Retinal pigment epithelial cell (primary cell): ENCODE measurements at regions not wholly inside any gene's neighbourhood (a gene's known extent, or its start where the extent isn't known, plus 50 kb on each side); places are given as distances from the start of the nearest gene placed in this dataset.

ENCODE experiments used
- DNase-seq: peaks from one replicate; pipeline ENCODE4 v3.0.0-alpha.2; 2010; ENCODE audit warnings: low read depth
- H3K4me3 ChIP-seq: 2 replicates; pipeline ENCODE4 v1.5.1; 2011; ENCODE audit warnings: mild to moderate bottlenecking, low read length, control low read depth, moderate library complexity
- TF ChIP-seq, protein P1 (sequence below): conservative IDR thresholded peaks from 2 replicates; pipeline ENCODE4 v1.5.1; 2011; ENCODE audit warnings: low read depth, low read length, control low read depth, inconsistent platforms

DNA sequence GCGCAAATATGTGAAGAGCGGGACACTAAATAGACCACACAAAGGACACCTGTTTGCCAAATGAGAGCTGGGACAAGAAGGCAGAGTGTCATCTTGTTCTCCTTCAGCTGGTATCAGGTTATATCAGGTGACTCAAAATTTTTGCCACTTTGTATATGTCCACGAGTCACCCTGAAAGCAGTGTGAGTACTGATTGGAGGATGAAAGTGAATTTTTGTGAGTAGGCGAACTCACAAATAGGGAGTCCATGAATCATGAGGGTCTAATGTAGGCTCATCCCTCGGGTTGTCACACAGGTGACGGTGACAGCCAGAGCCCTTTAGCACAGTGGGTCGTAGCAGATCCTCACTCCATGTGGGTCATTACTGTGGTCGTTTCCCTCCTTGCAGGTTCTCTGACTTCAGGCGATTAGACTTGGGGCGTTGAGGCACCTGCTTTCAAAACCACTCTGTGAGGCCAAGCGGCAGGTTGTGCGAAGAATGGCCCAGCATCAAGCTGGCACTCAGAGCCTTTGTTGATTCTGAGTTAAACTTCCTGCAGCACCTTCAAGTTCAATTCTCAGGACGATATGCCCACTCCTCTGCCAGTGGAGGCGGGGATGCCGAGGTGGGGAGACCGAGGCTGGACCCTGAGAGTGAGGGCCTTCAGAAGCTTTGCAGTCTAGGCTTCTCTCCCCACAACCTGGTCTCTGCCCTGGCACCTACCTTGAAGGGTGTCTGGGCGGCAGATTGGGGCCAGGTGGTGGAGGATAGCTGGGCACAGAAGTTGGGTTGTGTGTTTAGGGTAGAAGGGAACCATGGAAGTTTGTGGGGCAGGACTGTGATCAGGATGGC lies 173.8 kb downstream of the SMAD6 start:
- no peak for DNase-seq
- H3K4me3 ChIP-seq, result no peak overlapping the region
- TF ChIP-seq, protein P1, sequence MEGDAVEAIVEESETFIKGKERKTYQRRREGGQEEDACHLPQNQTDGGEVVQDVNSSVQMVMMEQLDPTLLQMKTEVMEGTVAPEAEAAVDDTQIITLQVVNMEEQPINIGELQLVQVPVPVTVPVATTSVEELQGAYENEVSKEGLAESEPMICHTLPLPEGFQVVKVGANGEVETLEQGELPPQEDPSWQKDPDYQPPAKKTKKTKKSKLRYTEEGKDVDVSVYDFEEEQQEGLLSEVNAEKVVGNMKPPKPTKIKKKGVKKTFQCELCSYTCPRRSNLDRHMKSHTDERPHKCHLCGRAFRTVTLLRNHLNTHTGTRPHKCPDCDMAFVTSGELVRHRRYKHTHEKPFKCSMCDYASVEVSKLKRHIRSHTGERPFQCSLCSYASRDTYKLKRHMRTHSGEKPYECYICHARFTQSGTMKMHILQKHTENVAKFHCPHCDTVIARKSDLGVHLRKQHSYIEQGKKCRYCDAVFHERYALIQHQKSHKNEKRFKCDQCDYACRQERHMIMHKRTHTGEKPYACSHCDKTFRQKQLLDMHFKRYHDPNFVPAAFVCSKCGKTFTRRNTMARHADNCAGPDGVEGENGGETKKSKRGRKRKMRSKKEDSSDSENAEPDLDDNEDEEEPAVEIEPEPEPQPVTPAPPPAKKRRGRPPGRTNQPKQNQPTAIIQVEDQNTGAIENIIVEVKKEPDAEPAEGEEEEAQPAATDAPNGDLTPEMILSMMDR, result no peak

DNA sequence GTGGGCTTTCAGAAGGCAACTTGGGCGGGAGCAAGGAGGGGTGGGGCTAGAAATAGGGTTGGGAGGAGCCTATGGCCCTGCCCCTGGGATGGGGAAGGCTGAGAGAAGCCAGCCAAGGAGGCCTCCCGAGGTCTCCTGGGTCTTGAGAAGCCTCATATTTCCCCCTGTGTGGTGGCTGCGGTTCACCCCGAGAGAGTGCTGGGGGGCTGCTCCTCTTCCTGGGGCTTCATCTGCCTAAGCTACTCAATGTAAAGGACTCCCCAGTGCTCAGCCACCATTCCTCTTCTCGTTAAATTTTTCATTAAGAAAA lies 174.3 kb downstream of the SMAD6 start:
- H3K4me3 ChIP-seq, result no peak overlapping the region
- DNase-seq, result no peak
- TF ChIP-seq, protein P1, result no peak

DNA sequence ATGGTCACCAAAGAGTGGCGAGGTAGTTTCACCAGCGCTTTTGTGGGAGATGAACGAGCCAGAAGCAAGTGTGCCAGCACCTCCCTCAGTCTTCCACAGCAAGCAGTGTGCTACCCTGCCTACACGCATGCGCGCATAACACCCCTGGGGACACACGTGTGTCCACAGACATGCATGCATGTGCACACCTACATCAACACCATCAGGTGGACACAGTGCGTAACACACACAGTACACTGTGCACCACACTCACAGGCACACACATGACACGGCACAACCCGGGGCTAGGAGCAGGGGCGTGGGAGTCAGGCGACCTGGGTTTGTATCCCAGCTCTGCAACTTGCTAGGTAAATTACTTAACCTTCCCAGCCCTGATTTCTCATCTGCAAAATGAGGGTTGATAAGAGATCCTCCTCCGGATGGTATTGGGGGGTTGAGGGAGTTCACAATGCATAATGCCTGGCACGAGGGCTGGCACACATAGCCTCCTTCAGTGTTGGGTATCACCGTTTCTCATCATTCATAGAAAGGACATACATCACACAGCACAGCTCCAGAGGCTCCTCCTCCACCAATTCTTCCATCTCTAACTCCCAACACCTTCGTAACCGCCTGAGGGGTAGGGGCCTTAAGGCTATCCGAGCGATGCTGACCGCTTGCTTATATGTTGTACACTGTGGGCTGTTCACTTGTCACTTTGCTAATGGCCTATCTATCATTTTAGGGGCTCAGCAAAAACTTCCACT lies 174.9 kb downstream of the SMAD6 start:
- H3K4me3 ChIP-seq, result no peak overlapping the region
- DNase-seq, result no peak
- TF ChIP-seq, protein P1, result no peak

DNA sequence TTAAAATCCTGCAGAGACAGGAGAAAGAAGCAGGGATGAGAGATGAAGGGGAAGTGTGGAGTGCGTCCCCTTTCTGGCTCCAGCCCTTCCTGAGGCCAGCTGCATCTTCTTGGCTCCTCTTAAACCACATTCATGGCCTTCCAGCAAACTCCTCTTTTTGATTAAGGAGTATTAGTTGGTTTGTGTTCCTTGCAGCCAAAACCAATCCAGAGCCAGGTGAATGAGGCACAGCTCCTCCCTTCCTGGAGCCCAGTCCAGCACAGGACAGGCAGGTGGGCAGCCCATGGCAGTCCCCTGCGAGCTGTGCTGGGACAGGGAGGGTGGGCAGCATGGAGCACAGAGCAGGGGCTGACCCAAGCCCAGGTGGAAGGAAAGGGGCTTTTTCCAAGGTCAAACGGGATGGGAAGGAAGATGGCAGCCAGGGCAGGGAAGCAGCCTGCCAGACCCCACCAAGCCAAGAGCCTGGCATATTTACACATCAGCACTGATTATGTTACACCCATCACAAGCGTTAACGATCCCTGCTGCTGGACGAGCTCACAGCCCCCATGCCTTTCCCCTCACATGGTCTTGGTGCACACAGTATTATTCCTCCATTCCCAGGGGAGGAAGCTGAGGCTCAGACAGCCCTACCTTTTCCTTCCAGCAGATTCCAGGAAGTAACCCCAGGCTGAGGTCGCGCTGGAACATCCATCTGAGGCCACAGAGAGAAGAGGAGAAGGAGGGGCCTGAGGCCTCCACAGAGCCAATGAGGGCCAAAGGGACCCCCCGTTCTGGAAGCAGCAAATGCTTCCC lies 175.6 kb downstream of the SMAD6 start:
- TF ChIP-seq, protein P1, result no peak
- DNase-seq, result no peak
- no peak overlapping the region for H3K4me3 ChIP-seq

DNA sequence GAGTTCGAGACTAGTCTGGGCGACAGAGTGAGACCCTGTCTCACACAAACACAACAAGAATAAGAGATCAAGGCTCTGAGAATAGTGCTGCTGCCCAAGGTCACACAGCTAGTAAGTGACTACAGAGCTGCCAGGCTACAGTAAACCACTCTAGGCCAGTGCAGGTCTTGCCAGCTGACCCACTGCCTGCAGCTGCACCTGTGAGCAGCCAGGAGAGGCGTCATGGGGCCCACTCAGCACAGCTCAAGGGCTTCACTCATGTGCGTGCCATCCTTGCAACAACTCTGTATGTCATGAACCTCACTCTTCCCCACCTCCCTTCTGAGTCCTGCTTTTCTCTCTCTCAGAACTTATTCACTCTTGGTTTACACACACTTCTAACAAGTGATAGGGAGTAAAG lies 176.7 kb downstream of the SMAD6 start:
- no peak for DNase-seq
- H3K4me3 ChIP-seq, result no peak overlapping the region

DNA sequence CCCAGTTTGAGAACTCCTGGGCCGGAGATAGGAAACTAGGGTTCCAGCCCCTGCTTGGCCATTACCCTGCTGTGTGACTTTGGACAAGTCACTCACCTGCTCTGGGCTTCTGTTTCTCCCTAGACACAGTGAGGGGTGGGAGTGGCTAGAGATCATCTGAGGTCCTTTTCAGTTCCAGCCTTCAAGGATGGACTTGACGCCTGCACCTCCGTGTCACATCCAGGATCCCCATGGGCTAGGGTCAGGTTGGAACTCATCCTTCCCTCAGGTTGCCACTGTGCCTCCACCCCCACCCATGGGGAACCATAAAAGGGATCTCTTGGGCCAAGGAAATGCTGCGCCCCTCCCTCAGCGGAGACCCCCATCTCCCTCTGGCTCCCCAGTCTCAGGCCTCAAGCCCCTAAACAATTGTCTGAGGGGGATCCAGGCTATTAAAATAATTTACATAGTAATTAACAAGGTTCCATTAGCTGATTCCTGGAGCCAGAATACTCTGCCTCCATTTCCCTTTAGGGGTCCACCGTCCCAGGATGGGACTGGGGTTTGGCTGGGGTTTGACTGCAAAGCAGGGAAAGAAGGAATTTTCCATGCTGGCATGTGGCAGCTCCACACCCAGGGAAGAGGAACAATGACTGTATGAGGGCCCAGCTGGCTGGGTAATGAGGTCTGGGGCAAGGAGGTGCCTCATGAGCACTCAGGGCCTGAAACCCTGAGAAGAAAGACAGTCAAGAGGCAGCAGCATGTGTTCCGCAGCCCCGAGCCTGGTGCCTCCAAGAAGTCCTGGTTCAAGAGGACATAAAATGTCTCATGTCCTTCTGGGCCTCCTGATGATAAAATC lies 177.7 kb downstream of the SMAD6 start:
- no peak for DNase-seq

More for the DNA sequence above, 176.7 kb downstream of the SMAD6 start:
- TF ChIP-seq, protein P1, result no peak

More for the DNA sequence above, 177.7 kb downstream of the SMAD6 start:
- TF ChIP-seq, protein P1, result no peak
- no peak overlapping the region for H3K4me3 ChIP-seq
